Prostate gland (tissue), 2 donors: ENCODE measurements at regions not wholly inside any gene's neighbourhood (a gene's known extent, or its start where the extent isn't known, plus 50 kb on each side); places are given as distances from the start of the nearest gene placed in this dataset.
"Not testable (repeated sequence)": the region's sequence is repeated elsewhere in the genome, so short reads cannot be mapped to it uniquely, and the experiment has no call there.

ENCODE experiments used
- POLR2A ChIP-seq: fragments of 450-650 bp; IDR thresholded peaks from one replicate; pipeline ENCODE4 v1.6.1; 2016; ENCODE audit warnings: antibody characterized with exemption, mild to moderate bottlenecking
- POLR2AphosphoS5 ChIP-seq: sonication (generic); formaldehyde crosslinking; IDR thresholded peaks from one replicate; pipeline ENCODE4 v1.6.1; 2017; ENCODE audit warnings: antibody characterized with exemption
- TF ChIP-seq, protein P1 (sequence below), 4 experiments: fragments of 200-600 bp in 2 of 4; fragments of 450-650 bp in 2 of 4; sonication (generic) in 2 of 4; IDR thresholded peaks; 1 replicate in 3 of 4; 2 replicates in 1 of 4; pipeline ENCODE4 v1.5.1; 2016 to 2019; ENCODE audit warnings: antibody characterized with exemption in 4 of 4, mild to moderate bottlenecking in 2 of 4, moderate library complexity in 2 of 4

- not testable (repeated sequence) for TF ChIP-seq POLR2AphosphoS5, POLR2A
- TF ChIP-seq, protein P1, sequence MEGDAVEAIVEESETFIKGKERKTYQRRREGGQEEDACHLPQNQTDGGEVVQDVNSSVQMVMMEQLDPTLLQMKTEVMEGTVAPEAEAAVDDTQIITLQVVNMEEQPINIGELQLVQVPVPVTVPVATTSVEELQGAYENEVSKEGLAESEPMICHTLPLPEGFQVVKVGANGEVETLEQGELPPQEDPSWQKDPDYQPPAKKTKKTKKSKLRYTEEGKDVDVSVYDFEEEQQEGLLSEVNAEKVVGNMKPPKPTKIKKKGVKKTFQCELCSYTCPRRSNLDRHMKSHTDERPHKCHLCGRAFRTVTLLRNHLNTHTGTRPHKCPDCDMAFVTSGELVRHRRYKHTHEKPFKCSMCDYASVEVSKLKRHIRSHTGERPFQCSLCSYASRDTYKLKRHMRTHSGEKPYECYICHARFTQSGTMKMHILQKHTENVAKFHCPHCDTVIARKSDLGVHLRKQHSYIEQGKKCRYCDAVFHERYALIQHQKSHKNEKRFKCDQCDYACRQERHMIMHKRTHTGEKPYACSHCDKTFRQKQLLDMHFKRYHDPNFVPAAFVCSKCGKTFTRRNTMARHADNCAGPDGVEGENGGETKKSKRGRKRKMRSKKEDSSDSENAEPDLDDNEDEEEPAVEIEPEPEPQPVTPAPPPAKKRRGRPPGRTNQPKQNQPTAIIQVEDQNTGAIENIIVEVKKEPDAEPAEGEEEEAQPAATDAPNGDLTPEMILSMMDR (IDR thresholded peaks at IDR 0.05): not testable (repeated sequence)
These were observed 81.5 kb downstream of the TFAP2C start for GRCh38 chr20:56710577-56710976.
